WTC11 (cell line): ENCODE measurements at regions not wholly inside any gene's neighbourhood (a gene's known extent, or its start where the extent isn't known, plus 50 kb on each side); places are given as distances from the start of the nearest gene placed in this dataset.

Experiments
- ATAC-seq: fragments of 200-7000 bp; cut with Tn5 transposase; 2 replicates; pipeline ENCODE4 v1.10.0; 2021; ENCODE audit warnings: mild to moderate bottlenecking, moderate library complexity
- CTCF ChIA-PET: fragments of 300-600 bp; sonication (Branson Sonifier 250); formaldehyde crosslinking; loops from one replicate; lab custom pipeline; 2021; ENCODE audit warnings: antibody characterized with exemption; lab: Charles Lee
- POLR2A ChIA-PET: fragments of 350-600 bp; sonication (Branson Sonifier 250); formaldehyde crosslinking; loops from one replicate; lab custom pipeline; 2021; ENCODE audit warnings: antibody characterized with exemption; lab: Charles Lee
- DNase-seq: peaks from one replicate; pipeline ENCODE4 v3.0.0; 2021; ENCODE audit warnings: low spot score
- H3K27ac Mint-ChIP-seq: 2 replicates; pipeline ENCODE4 v1.8.0; 2021; ENCODE audit warnings: mixed read lengths
- H3K27me3 Mint-ChIP-seq: 2 replicates; pipeline ENCODE4 v1.8.0; 2021; ENCODE audit warnings: low read depth, mild to moderate bottlenecking, moderate library complexity, mixed read lengths
- H3K36me3 Mint-ChIP-seq: 2 replicates; pipeline ENCODE4 v1.8.0; 2021; ENCODE audit warnings: mixed read lengths
- H3K4me1 Mint-ChIP-seq: 2 replicates; pipeline ENCODE4 v1.8.0; 2022; ENCODE audit warnings: mixed read lengths
- H3K4me3 Mint-ChIP-seq: 2 replicates; pipeline ENCODE4 v1.8.0; 2021; ENCODE audit warnings: mild to moderate bottlenecking, moderate library complexity, mixed read lengths
- H3K9me3 Mint-ChIP-seq: 2 replicates; pipeline ENCODE4 v1.8.0; 2021; ENCODE audit warnings: mixed read lengths
- AR ChIP-seq: fragments of 250-450 bp; sonication (Bioruptor Pico); IDR thresholded peaks from 2 replicates; pipeline ENCODE4 v1.9.0; 2021; ENCODE audit warnings: mild to moderate bottlenecking
- ARID4B ChIP-seq: sonication (generic); formaldehyde crosslinking; IDR thresholded peaks from 2 replicates; pipeline ENCODE4 v1.8.0; 2023; ENCODE audit warnings: missing genetic modification reagents, mild to moderate bottlenecking, borderline replicate concordance
- CREB1 ChIP-seq: sonication (generic); formaldehyde crosslinking; IDR thresholded peaks from 2 replicates; pipeline ENCODE4 v1.8.0; 2023; ENCODE audit warnings: mild to moderate bottlenecking, missing genetic modification reagents
- EMX1 ChIP-seq: fragments of 250-450 bp; sonication (Bioruptor Pico); IDR thresholded peaks from 2 replicates; pipeline ENCODE4 v1.8.0; 2021; ENCODE audit warnings: mild to moderate bottlenecking
- ERG ChIP-seq: fragments of 250-450 bp; sonication (Bioruptor Pico); IDR thresholded peaks from 2 replicates; pipeline ENCODE4 v1.8.0; 2021; ENCODE audit warnings: mild to moderate bottlenecking
- ESRRA ChIP-seq: sonication (generic); formaldehyde crosslinking; IDR thresholded peaks from 2 replicates; pipeline ENCODE4 v1.8.1; 2022; ENCODE audit warnings: mild to moderate bottlenecking, missing genetic modification reagents, borderline replicate concordance
- GRHL2 ChIP-seq: fragments of 250-450 bp; sonication (Bioruptor Pico); IDR thresholded peaks from 2 replicates; pipeline ENCODE4 v1.8.0; 2022; ENCODE audit warnings: mild to moderate bottlenecking, moderate library complexity; ENCODE audit not compliant: insufficient replicate concordance, severe bottlenecking
- JUN ChIP-seq: sonication (generic); formaldehyde crosslinking; IDR thresholded peaks from 2 replicates; pipeline ENCODE4 v1.8.0; 2023; ENCODE audit warnings: mild to moderate bottlenecking, missing genetic modification reagents
- KAT7 ChIP-seq: sonication (generic); formaldehyde crosslinking; IDR thresholded peaks from 2 replicates; pipeline ENCODE4 v1.8.1; 2023; ENCODE audit warnings: missing genetic modification reagents, mild to moderate bottlenecking, borderline replicate concordance
- MXD4 ChIP-seq: fragments of 250-450 bp; sonication (Bioruptor Pico); IDR thresholded peaks from 2 replicates; pipeline ENCODE4 v1.8.0; 2021; ENCODE audit warnings: mild to moderate bottlenecking, moderate library complexity, borderline replicate concordance
- NR3C1 ChIP-seq: sonication (generic); formaldehyde crosslinking; conservative IDR thresholded peaks from 2 replicates; pipeline ENCODE4 v1.8.1; 2023; ENCODE audit warnings: low read depth, mild to moderate bottlenecking, missing genetic modification reagents
- PRDM15 ChIP-seq: sonication (generic); formaldehyde crosslinking; IDR thresholded peaks from 2 replicates; pipeline ENCODE4 v1.8.0; 2022; ENCODE audit warnings: missing genetic modification reagents
- SMAD3 ChIP-seq: sonication (generic); formaldehyde crosslinking; IDR thresholded peaks from 2 replicates; pipeline ENCODE4 v1.8.0; 2022; ENCODE audit warnings: missing genetic modification reagents, mild to moderate bottlenecking, borderline replicate concordance
- SOX15 ChIP-seq: fragments of 250-450 bp; sonication (Bioruptor Pico); IDR thresholded peaks from 2 replicates; pipeline ENCODE4 v1.9.0; 2021; ENCODE audit warnings: mild to moderate bottlenecking
- TEAD1 ChIP-seq: sonication (generic); formaldehyde crosslinking; IDR thresholded peaks from 2 replicates; pipeline ENCODE4 v1.8.0; 2022; ENCODE audit warnings: mild to moderate bottlenecking, missing genetic modification reagents
- ZMAT4 ChIP-seq: fragments of 250-450 bp; sonication (Bioruptor Pico); IDR thresholded peaks from 2 replicates; pipeline ENCODE4 v1.9.0; 2021; ENCODE audit warnings: mild to moderate bottlenecking
- ZNF263 ChIP-seq: sonication (generic); formaldehyde crosslinking; IDR thresholded peaks from 2 replicates; pipeline ENCODE4 v1.8.1; 2022; ENCODE audit warnings: low read depth, mild to moderate bottlenecking, moderate library complexity, missing genetic modification reagents
- ZNF423 ChIP-seq: fragments of 250-450 bp; sonication (Bioruptor Pico); IDR thresholded peaks from 2 replicates; pipeline ENCODE4 v2.1.2; 2022; ENCODE audit warnings: mild to moderate bottlenecking, moderate library complexity

GRCh38 chr9:78428640-78429039, 131.7 kb downstream of the PSAT1 start:
- ChIA-PET POLR2A (no interaction called here), CTCF (no interaction called here)
- H3K27me3 Mint-ChIP-seq, result no peaks in the 10 kb centered on the region
- ATAC-seq (no peak), DNase-seq (no peak)
- H3K36me3 Mint-ChIP-seq, result peaks cover 33% of the 10 kb centered on the region
- TF ChIP-seq KAT7 (no peak), CREB1 (no peak), ZMAT4 (no peak), PRDM15 (CRISPR knock-in tag) (no peak), MXD4 (CRISPR knock-in tag) (no peak), AR (no peak), EMX1 (CRISPR knock-in tag) (no peak), SOX15 (CRISPR knock-in tag) (no peak), JUN (CRISPR knock-in tag) (no peak), ARID4B (CRISPR knock-in tag) (no peak), GRHL2 (CRISPR knock-in tag) (no peak), ERG (CRISPR knock-in tag) (no peak), SMAD3 (CRISPR knock-in tag) (no peak), ESRRA (no peak), TEAD1 (CRISPR knock-in tag) (no peak), ZNF423 (no peak), NR3C1 (no peak), ZNF263 (CRISPR knock-in tag) (no peak)
- no peak overlapping the region for H3K4me3 Mint-ChIP-seq
- H3K9me3 Mint-ChIP-seq, result peaks cover 31% of the 10 kb centered on the region
- no peak overlapping the region for H3K27ac Mint-ChIP-seq
- no peaks in the 10 kb centered on the region for H3K4me1 Mint-ChIP-seq
